Type B pancreatic cell (in vitro differentiated cells): ENCODE measurements at regions not wholly inside any gene's neighbourhood (a gene's known extent, or its start where the extent isn't known, plus 50 kb on each side); places are given as distances from the start of the nearest gene placed in this dataset.
A peak's percentile ranks its signal among the peaks of the same experiment; 100 is the strongest.

Experiments
- DNase-seq: peaks from one replicate; pipeline ENCODE4 v3.0.0; 2021; ENCODE audit warnings: mixed read lengths; ENCODE audit not compliant: unreplicated experiment; ENCODE audit errors: extremely low spot score
- H3K27ac Mint-ChIP-seq: 2 replicates; pipeline ENCODE4 v1.8.0; 2021; ENCODE audit warnings: mild to moderate bottlenecking, mixed read lengths
- H3K27me3 Mint-ChIP-seq: 2 replicates; pipeline ENCODE4 v1.8.0; 2021; ENCODE audit warnings: mixed read lengths
- H3K36me3 Mint-ChIP-seq: 2 replicates; pipeline ENCODE4 v1.8.0; 2021; ENCODE audit warnings: mixed read lengths
- H3K4me1 Mint-ChIP-seq: one replicate; pipeline ENCODE4 v1.8.0; 2021; ENCODE audit warnings: mixed read lengths; ENCODE audit not compliant: unreplicated experiment
- H3K4me3 Mint-ChIP-seq: 2 replicates; pipeline ENCODE4 v1.8.0; 2021; ENCODE audit warnings: mild to moderate bottlenecking, mixed read lengths
- H3K9me3 Mint-ChIP-seq: 2 replicates; pipeline ENCODE4 v1.8.0; 2021; ENCODE audit warnings: mixed read lengths
- CTCF ChIP-seq: fragments of 200-600 bp; sonication (generic); conservative IDR thresholded peaks from 2 replicates; pipeline ENCODE4 v1.5.0; 2021; ENCODE audit warnings: antibody characterized with exemption, mild to moderate bottlenecking

- peaks cover 20% of the 10 kb centered on the region for H3K9me3 Mint-ChIP-seq
- no peak overlapping the region for H3K4me3 Mint-ChIP-seq
- no peak overlapping the region for H3K27ac Mint-ChIP-seq
- no peaks in the 10 kb centered on the region for H3K36me3 Mint-ChIP-seq
- peaks cover 2% of the 10 kb centered on the region for H3K27me3 Mint-ChIP-seq
- peaks cover 4% of the 10 kb centered on the region for H3K4me1 Mint-ChIP-seq
- peak; percentile 37 for DNase-seq
- no peak for TF ChIP-seq CTCF
Measured at GRCh38 chr5:133729800-133730199, 117.5 kb upstream of the FSTL4 start.

- H3K36me3 Mint-ChIP-seq = no peaks in the 10 kb centered on the region
- H3K9me3 Mint-ChIP-seq = peaks cover 8% of the 10 kb centered on the region
- TF ChIP-seq CTCF = no peak
- H3K4me3 Mint-ChIP-seq = no peak overlapping the region
- H3K27me3 Mint-ChIP-seq = peaks cover 2% of the 10 kb centered on the region
- DNase-seq = no peak
- H3K27ac Mint-ChIP-seq = no peak overlapping the region
- H3K4me1 Mint-ChIP-seq = peaks cover 4% of the 10 kb centered on the region
Measured at GRCh38 chr5:133728475-133728874, 116.1 kb upstream of the FSTL4 start.

- no peak overlapping the region for H3K27ac Mint-ChIP-seq
- DNase-seq = peak; percentile 32
- TF ChIP-seq CTCF = no peak
- peaks cover 4% of the 10 kb centered on the region for H3K4me1 Mint-ChIP-seq
- peaks cover 2% of the 10 kb centered on the region for H3K27me3 Mint-ChIP-seq
- peaks cover 11% of the 10 kb centered on the region for H3K9me3 Mint-ChIP-seq
- H3K4me3 Mint-ChIP-seq = no peak overlapping the region
- H3K36me3 Mint-ChIP-seq = no peaks in the 10 kb centered on the region
Measured at GRCh38 chr5:133727636-133728035, 115.3 kb upstream of the FSTL4 start.

- no peak overlapping the region for H3K27ac Mint-ChIP-seq
- TF ChIP-seq CTCF = no peak
Measured at GRCh38 chr5:133723651-133724366, 111.5 kb upstream of the FSTL4 start.

GRCh38 chr5:133723126-133723525 is 110.8 kb upstream of the FSTL4 start:
- peak; percentile 24 for DNase-seq
- peaks cover 21% of the 10 kb centered on the region for H3K9me3 Mint-ChIP-seq
- H3K36me3 Mint-ChIP-seq = no peaks in the 10 kb centered on the region
- H3K4me3 Mint-ChIP-seq = no peak overlapping the region
- H3K4me1 Mint-ChIP-seq = no peaks in the 10 kb centered on the region
- TF ChIP-seq CTCF = no peak
- no peak overlapping the region for H3K27ac Mint-ChIP-seq
- H3K27me3 Mint-ChIP-seq = peaks cover 2% of the 10 kb centered on the region

More at GRCh38 chr5:133723651-133724366, 111.5 kb upstream of the FSTL4 start:
- DNase-seq = peak; percentile 44
- H3K27me3 Mint-ChIP-seq = peaks cover 2% of the 10 kb centered on the region
- peaks cover 21% of the 10 kb centered on the region for H3K9me3 Mint-ChIP-seq
- no peak overlapping the region for H3K4me3 Mint-ChIP-seq
- H3K4me1 Mint-ChIP-seq = peaks cover 4% of the 10 kb centered on the region
- no peaks in the 10 kb centered on the region for H3K36me3 Mint-ChIP-seq

- Mint-ChIP-seq H3K27me3 (peaks cover 4% of the 10 kb centered on the region), H3K4me3 (no peak overlapping the region), H3K9me3 (peaks cover 21% of the 10 kb centered on the region), H3K4me1 (no peaks in the 10 kb centered on the region), H3K27ac (no peak overlapping the region), H3K36me3 (no peaks in the 10 kb centered on the region)
- DNase-seq = no peak
- TF ChIP-seq CTCF = no peak
Measured at GRCh38 chr5:133721365-133721764, 109.0 kb upstream of the FSTL4 start.
